Neural cell (in vitro differentiated cells): ENCODE measurements at regions not wholly inside any gene's neighbourhood (a gene's known extent, or its start where the extent isn't known, plus 50 kb on each side); places are given as distances from the start of the nearest gene placed in this dataset.

ENCODE experiments used
- H2AFZ ChIP-seq: fragments of 200-600, 300-800 bp; sonication (generic), shearing (Covaris generic); 2 replicates; pipeline ENCODE4 v1.6.0; 2014; ENCODE audit warnings: low read depth, mild to moderate bottlenecking, antibody characterized with exemption, low read length, moderate library complexity
- H3F3A ChIP-seq: fragments of 200-600 bp; shearing (Covaris generic); 2 replicates; pipeline ENCODE4 v1.6.1; 2016; ENCODE audit warnings: mild to moderate bottlenecking, moderate library complexity, mixed read lengths, antibody characterized with exemption, low read length; ENCODE audit not compliant: insufficient read depth, poor library complexity, severe bottlenecking
- H3K27ac ChIP-seq: fragments of 200-600, 300-800 bp; sonication (generic), shearing (Covaris generic); 2 replicates; pipeline ENCODE4 v1.5.1; 2014; ENCODE audit warnings: mild to moderate bottlenecking, low read length, moderate library complexity
- H3K27me3 ChIP-seq: fragments of 300-800, 200-600 bp; sonication (generic), shearing (Covaris generic); 2 replicates; pipeline ENCODE4 v1.6.0; 2014; ENCODE audit warnings: mild to moderate bottlenecking, low read depth, low read length, moderate library complexity; ENCODE audit not compliant: insufficient read depth
- H3K36me3 ChIP-seq: fragments of 300-800, 200-600 bp; sonication (generic), shearing (Covaris generic); 2 replicates; pipeline ENCODE4 v1.5.1; 2014; ENCODE audit warnings: mild to moderate bottlenecking, antibody characterized with exemption, low read length, moderate library complexity; ENCODE audit not compliant: insufficient read depth
- H3K4me2 ChIP-seq: fragments of 300-800, 200-600 bp; sonication (generic), shearing (Covaris generic); 2 replicates; pipeline ENCODE4 v1.6.0; 2014; ENCODE audit warnings: mild to moderate bottlenecking, low read length
- H3K4me3 ChIP-seq: fragments of 300-800, 200-600 bp; sonication (generic), shearing (Covaris generic); 2 replicates; pipeline ENCODE4 v1.5.1; 2014; ENCODE audit warnings: mild to moderate bottlenecking, low read length, moderate library complexity
- H3K79me2 ChIP-seq: fragments of 200-600 bp; shearing (Covaris generic); replicated peaks from 2 replicates; pipeline ENCODE4 v1.6.0; 2014; ENCODE audit warnings: mild to moderate bottlenecking, low read length, moderate library complexity; ENCODE audit not compliant: insufficient read depth
- H3K9ac ChIP-seq: fragments of 300-800, 200-600 bp; sonication (generic), shearing (Covaris generic); 2 replicates; pipeline ENCODE4 v1.6.1; 2016; ENCODE audit warnings: mild to moderate bottlenecking, low read length, mixed read lengths
- H3K9me2 ChIP-seq: fragments of 200-600 bp; shearing (Covaris generic); 2 replicates; pipeline ENCODE4 v1.6.1; 2016; ENCODE audit warnings: mild to moderate bottlenecking, low read length, mixed read lengths; ENCODE audit not compliant: insufficient read depth
- H3K9me3 ChIP-seq: fragments of 200-600, 300-800 bp; sonication (generic), shearing (Covaris generic); 2 replicates; pipeline ENCODE4 v1.6.1; 2016; ENCODE audit warnings: mild to moderate bottlenecking, mixed run types, low read length, moderate library complexity, mixed read lengths
- H4K20me1 ChIP-seq: fragments of 200-600 bp; shearing (Covaris generic); 2 replicates; pipeline ENCODE4 v1.6.1; 2016; ENCODE audit warnings: mild to moderate bottlenecking, mixed run types; ENCODE audit not compliant: insufficient read depth
- EP300 ChIP-seq: fragments of 450-650 bp; conservative IDR thresholded peaks from 2 replicates; pipeline ENCODE4 v1.6.1; 2014; ENCODE audit warnings: antibody characterized with exemption, mild to moderate bottlenecking, moderate library complexity; ENCODE audit not compliant: poor library complexity, severe bottlenecking
- EZH2 ChIP-seq: fragments of 200-600, 300-800 bp; shearing (Covaris generic), sonication (generic); IDR thresholded peaks from 2 replicates; pipeline ENCODE4 v1.6.1; 2014; ENCODE audit warnings: antibody characterized with exemption, low read length, borderline replicate concordance, mild to moderate bottlenecking; ENCODE audit not compliant: insufficient read depth, poor library complexity, severe bottlenecking
- MXI1 ChIP-seq: fragments of 450-650 bp; conservative IDR thresholded peaks from 2 replicates; pipeline ENCODE4 v1.6.1; 2014; ENCODE audit warnings: antibody characterized with exemption, mild to moderate bottlenecking; ENCODE audit not compliant: poor library complexity, severe bottlenecking
- POLR2AphosphoS5 ChIP-seq: IDR thresholded peaks from 2 replicates; pipeline ENCODE4 v1.6.1; 2012
- RAD21 ChIP-seq: fragments of 450-650 bp; conservative IDR thresholded peaks from 2 replicates; pipeline ENCODE4 v1.6.1; 2014; ENCODE audit warnings: antibody characterized with exemption, mild to moderate bottlenecking, moderate library complexity
- SMC3 ChIP-seq: fragments of 450-650 bp; conservative IDR thresholded peaks from 2 replicates; pipeline ENCODE4 v1.6.1; 2014; ENCODE audit warnings: antibody characterized with exemption, mild to moderate bottlenecking, moderate library complexity; ENCODE audit not compliant: poor library complexity
- TAF1 ChIP-seq: IDR thresholded peaks from 2 replicates; pipeline ENCODE4 v1.6.1; 2012; ENCODE audit warnings: low read depth
- TF ChIP-seq, protein P1 (sequence below): fragments of 450-650 bp; IDR thresholded peaks from 2 replicates; pipeline ENCODE4 v1.5.1; 2014; ENCODE audit warnings: antibody characterized with exemption, mild to moderate bottlenecking, moderate library complexity; ENCODE audit not compliant: poor library complexity, severe bottlenecking
- TF ChIP-seq, protein P2 (sequence below): IDR thresholded peaks from 2 replicates; pipeline ENCODE4 v1.6.1; 2012; ENCODE audit warnings: borderline replicate concordance

- no peak overlapping the region for H3K4me2 ChIP-seq
- H3K9me3 ChIP-seq: no peaks in the 10 kb centered on the region
- H3K9me2 ChIP-seq: no peaks in the 10 kb centered on the region
- no peak overlapping the region for H3K4me3 ChIP-seq
- H2AFZ ChIP-seq: no peak overlapping the region
- H4K20me1 ChIP-seq: no peaks in the 10 kb centered on the region
- no peaks in the 10 kb centered on the region for H3F3A ChIP-seq
- H3K9ac ChIP-seq: no peak overlapping the region
- no peaks in the 10 kb centered on the region for H3K27me3 ChIP-seq
- H3K27ac ChIP-seq: no peak overlapping the region
- no peaks in the 10 kb centered on the region for H3K36me3 ChIP-seq
- H3K79me2 ChIP-seq: no peaks in the 10 kb centered on the region
- TF ChIP-seq, protein P1, sequence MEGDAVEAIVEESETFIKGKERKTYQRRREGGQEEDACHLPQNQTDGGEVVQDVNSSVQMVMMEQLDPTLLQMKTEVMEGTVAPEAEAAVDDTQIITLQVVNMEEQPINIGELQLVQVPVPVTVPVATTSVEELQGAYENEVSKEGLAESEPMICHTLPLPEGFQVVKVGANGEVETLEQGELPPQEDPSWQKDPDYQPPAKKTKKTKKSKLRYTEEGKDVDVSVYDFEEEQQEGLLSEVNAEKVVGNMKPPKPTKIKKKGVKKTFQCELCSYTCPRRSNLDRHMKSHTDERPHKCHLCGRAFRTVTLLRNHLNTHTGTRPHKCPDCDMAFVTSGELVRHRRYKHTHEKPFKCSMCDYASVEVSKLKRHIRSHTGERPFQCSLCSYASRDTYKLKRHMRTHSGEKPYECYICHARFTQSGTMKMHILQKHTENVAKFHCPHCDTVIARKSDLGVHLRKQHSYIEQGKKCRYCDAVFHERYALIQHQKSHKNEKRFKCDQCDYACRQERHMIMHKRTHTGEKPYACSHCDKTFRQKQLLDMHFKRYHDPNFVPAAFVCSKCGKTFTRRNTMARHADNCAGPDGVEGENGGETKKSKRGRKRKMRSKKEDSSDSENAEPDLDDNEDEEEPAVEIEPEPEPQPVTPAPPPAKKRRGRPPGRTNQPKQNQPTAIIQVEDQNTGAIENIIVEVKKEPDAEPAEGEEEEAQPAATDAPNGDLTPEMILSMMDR: no peak
- no peak for TF ChIP-seq RAD21
These were observed 635.3 kb downstream of the UTRN start for GRCh38 chr6:144920391-144920961.

- Histone ChIP-seq H3K27me3 (no peaks in the 10 kb centered on the region), H3K9ac (no peak overlapping the region), H3K36me3 (no peaks in the 10 kb centered on the region), H4K20me1 (no peaks in the 10 kb centered on the region), H3K9me3 (no peaks in the 10 kb centered on the region), H3K9me2 (no peaks in the 10 kb centered on the region), H3K27ac (no peak overlapping the region), H3K79me2 (no peaks in the 10 kb centered on the region), H2AFZ (no peak overlapping the region), H3K4me3 (no peak overlapping the region), H3F3A (no peaks in the 10 kb centered on the region), H3K4me2 (no peak overlapping the region)
- TF ChIP-seq, protein P2, sequence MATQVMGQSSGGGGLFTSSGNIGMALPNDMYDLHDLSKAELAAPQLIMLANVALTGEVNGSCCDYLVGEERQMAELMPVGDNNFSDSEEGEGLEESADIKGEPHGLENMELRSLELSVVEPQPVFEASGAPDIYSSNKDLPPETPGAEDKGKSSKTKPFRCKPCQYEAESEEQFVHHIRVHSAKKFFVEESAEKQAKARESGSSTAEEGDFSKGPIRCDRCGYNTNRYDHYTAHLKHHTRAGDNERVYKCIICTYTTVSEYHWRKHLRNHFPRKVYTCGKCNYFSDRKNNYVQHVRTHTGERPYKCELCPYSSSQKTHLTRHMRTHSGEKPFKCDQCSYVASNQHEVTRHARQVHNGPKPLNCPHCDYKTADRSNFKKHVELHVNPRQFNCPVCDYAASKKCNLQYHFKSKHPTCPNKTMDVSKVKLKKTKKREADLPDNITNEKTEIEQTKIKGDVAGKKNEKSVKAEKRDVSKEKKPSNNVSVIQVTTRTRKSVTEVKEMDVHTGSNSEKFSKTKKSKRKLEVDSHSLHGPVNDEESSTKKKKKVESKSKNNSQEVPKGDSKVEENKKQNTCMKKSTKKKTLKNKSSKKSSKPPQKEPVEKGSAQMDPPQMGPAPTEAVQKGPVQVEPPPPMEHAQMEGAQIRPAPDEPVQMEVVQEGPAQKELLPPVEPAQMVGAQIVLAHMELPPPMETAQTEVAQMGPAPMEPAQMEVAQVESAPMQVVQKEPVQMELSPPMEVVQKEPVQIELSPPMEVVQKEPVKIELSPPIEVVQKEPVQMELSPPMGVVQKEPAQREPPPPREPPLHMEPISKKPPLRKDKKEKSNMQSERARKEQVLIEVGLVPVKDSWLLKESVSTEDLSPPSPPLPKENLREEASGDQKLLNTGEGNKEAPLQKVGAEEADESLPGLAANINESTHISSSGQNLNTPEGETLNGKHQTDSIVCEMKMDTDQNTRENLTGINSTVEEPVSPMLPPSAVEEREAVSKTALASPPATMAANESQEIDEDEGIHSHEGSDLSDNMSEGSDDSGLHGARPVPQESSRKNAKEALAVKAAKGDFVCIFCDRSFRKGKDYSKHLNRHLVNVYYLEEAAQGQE: no peak
These were observed 636.3 kb downstream of the UTRN start for GRCh38 chr6:144921206-144921975.

GRCh38 chr6:144922120-144922722 lies 637.1 kb downstream of the UTRN start:
- H2AFZ ChIP-seq: no peak overlapping the region
- H3K9ac ChIP-seq: no peak overlapping the region

More at GRCh38 chr6:144922120-144922722, 637.1 kb downstream of the UTRN start:
- H3K4me3 ChIP-seq: no peak overlapping the region
- TF ChIP-seq MXI1 (no peak), SMC3 (no peak), POLR2AphosphoS5 (no peak), TAF1 (no peak), RAD21 (no peak), EZH2 (no peak), EP300 (no peak)
- TF ChIP-seq, protein P1: no peak
- TF ChIP-seq, protein P2: no peak
- no peaks in the 10 kb centered on the region for H3K79me2 ChIP-seq
- H3F3A ChIP-seq: no peaks in the 10 kb centered on the region
- H3K4me2 ChIP-seq: no peak overlapping the region
- no peaks in the 10 kb centered on the region for H3K36me3 ChIP-seq
- no peaks in the 10 kb centered on the region for H3K27me3 ChIP-seq
- no peak overlapping the region for H3K27ac ChIP-seq
- H4K20me1 ChIP-seq: no peaks in the 10 kb centered on the region
- no peaks in the 10 kb centered on the region for H3K9me3 ChIP-seq
- no peaks in the 10 kb centered on the region for H3K9me2 ChIP-seq
